ENCODE measurements at regions not wholly inside any gene's neighbourhood (a gene's known extent, or its start where the extent isn't known, plus 50 kb on each side); places are given as distances from the start of the nearest gene placed in this dataset.

- TF ChIP-seq EZH2 (IDR thresholded peaks at IDR 0.05; ENCODE audit: low read depth) (no peak), CTCF (conservative IDR thresholded peaks at IDR 0.05) (no peak)
- Histone ChIP-seq H3K27ac (no peak overlapping the region), H3K9me2 (ENCODE audit: insufficient read depth) (no peaks in the 10 kb centered on the region), H3K36me3 (ENCODE audit: low read depth) (no peaks in the 10 kb centered on the region), H3K79me2 (ENCODE audit: low read depth) (no peaks in the 10 kb centered on the region), H3K4me3 (no peak overlapping the region), H3K4me2 (no peak overlapping the region), H3F3A (ENCODE audit: insufficient read depth, low read depth) (no peaks in the 10 kb centered on the region), H3K27me3 (ENCODE audit: insufficient read depth, low read depth) (no peaks in the 10 kb centered on the region), H3K4me1 (replicated peaks; ENCODE audit: insufficient read depth) (no peaks in the 10 kb centered on the region), H2AFZ (no peak overlapping the region), H3K9me3 (ENCODE audit: insufficient read depth, low read depth) (no peaks in the 10 kb centered on the region), H4K20me1 (ENCODE audit: insufficient read depth) (no peaks in the 10 kb centered on the region)
- DNase-seq: no peak
- intact Hi-C loops (cut with micrococcal nuclease; ENCODE audit: unreplicated experiment): no loop called here
- ChIA-PET POLR2A (ENCODE audit: unreplicated experiment) (no interaction called here), CTCF (no interaction called here)
- BruUV-seq (replicated peaks): no TSS peak
These were observed 56.9 kb downstream of the SLITRK6 start for GRCh38 chr13:85742355-85742754.

- Histone ChIP-seq H3K9me2 (ENCODE audit: insufficient read depth) (no peaks in the 10 kb centered on the region), H3K27me3 (ENCODE audit: insufficient read depth, low read depth) (no peaks in the 10 kb centered on the region), H3K9me3 (ENCODE audit: insufficient read depth, low read depth) (no peaks in the 10 kb centered on the region), H3K79me2 (ENCODE audit: low read depth) (no peaks in the 10 kb centered on the region), H3K27ac (no peak overlapping the region), H4K20me1 (ENCODE audit: insufficient read depth) (no peaks in the 10 kb centered on the region), H3K4me3 (no peak overlapping the region), H2AFZ (no peak overlapping the region), H3K4me2 (no peak overlapping the region), H3K36me3 (ENCODE audit: low read depth) (no peaks in the 10 kb centered on the region), H3K4me1 (replicated peaks; ENCODE audit: insufficient read depth) (no peaks in the 10 kb centered on the region), H3F3A (ENCODE audit: insufficient read depth, low read depth) (no peaks in the 10 kb centered on the region)
- ChIA-PET CTCF (no interaction called here), POLR2A (ENCODE audit: unreplicated experiment) (no interaction called here)
- intact Hi-C loops (cut with micrococcal nuclease; ENCODE audit: unreplicated experiment): no loop called here
- DNase-seq: no peak
- BruUV-seq (replicated peaks): no TSS peak
- TF ChIP-seq EZH2 (IDR thresholded peaks at IDR 0.05; ENCODE audit: low read depth): no peak
- TF ChIP-seq CTCF (conservative IDR thresholded peaks at IDR 0.05): no peak
These were observed 58.2 kb downstream of the SLITRK6 start for GRCh38 chr13:85741017-85741416.

GRCh38 chr13:85738696-85739320, 60.4 kb downstream of the SLITRK6 start:
- Histone ChIP-seq H2AFZ (no peak overlapping the region), H3K79me2 (ENCODE audit: low read depth) (no peaks in the 10 kb centered on the region), H3K9me2 (ENCODE audit: insufficient read depth) (no peaks in the 10 kb centered on the region), H3K4me3 (no peak overlapping the region), H3K36me3 (ENCODE audit: low read depth) (no peaks in the 10 kb centered on the region), H3K9me3 (ENCODE audit: insufficient read depth, low read depth) (no peaks in the 10 kb centered on the region), H3F3A (ENCODE audit: insufficient read depth, low read depth) (no peaks in the 10 kb centered on the region), H3K27me3 (ENCODE audit: insufficient read depth, low read depth) (no peaks in the 10 kb centered on the region), H3K4me2 (no peak overlapping the region), H4K20me1 (ENCODE audit: insufficient read depth) (no peaks in the 10 kb centered on the region), H3K27ac (no peak overlapping the region), H3K4me1 (replicated peaks; ENCODE audit: insufficient read depth) (no peaks in the 10 kb centered on the region)
- intact Hi-C loops (cut with micrococcal nuclease; ENCODE audit: unreplicated experiment): no loop called here
- no TSS peak for BruUV-seq (replicated peaks)
- TF ChIP-seq CTCF (conservative IDR thresholded peaks at IDR 0.05) (no peak), EZH2 (IDR thresholded peaks at IDR 0.05; ENCODE audit: low read depth) (no peak)
- ChIA-PET CTCF (no interaction called here), POLR2A (ENCODE audit: unreplicated experiment) (no interaction called here)
- DNase-seq: no peak

All from PC-9 (cell line).